Umbilical cord (tissue), 1 donor: ENCODE measurements at regions not wholly inside any gene's neighbourhood (a gene's known extent, or its start where the extent isn't known, plus 50 kb on each side); places are given as distances from the start of the nearest gene placed in this dataset.
A peak's percentile ranks its signal among the peaks of the same experiment; 100 is the strongest.
"Not testable (repeated sequence)": the region's sequence is repeated elsewhere in the genome, so short reads cannot be mapped to it uniquely, and the experiment has no call there.

Experiments
- DNase-seq: peaks from one replicate; pipeline ENCODE4 v3.0.0-alpha.2; 2015; ENCODE audit warnings: low spot score

GRCh38 chr1:148432318-148432717 is 50.8 kb downstream of the PPIAL4G start:
- DNase-seq = not testable (repeated sequence)

GRCh38 chr1:148429856-148430255 is 53.2 kb downstream of the PPIAL4G start:
- DNase-seq = not testable (repeated sequence)

GRCh38 chr1:148426940-148427611 is 56.0 kb downstream of the PPIAL4G start:
- DNase-seq = not testable (repeated sequence)

GRCh38 chr1:148426385-148426784 is 56.7 kb downstream of the PPIAL4G start:
- DNase-seq = not testable (repeated sequence)

- peak; percentile 33 for DNase-seq
Observed at GRCh38 chr1:148424143-148425003, 58.7 kb downstream of the PPIAL4G start.

- not testable (repeated sequence) for DNase-seq
Observed at GRCh38 chr1:148422921-148423320, 60.2 kb downstream of the PPIAL4G start.

- peak; percentile 60 for DNase-seq
Observed at GRCh38 chr1:148417241-148417640, 65.9 kb downstream of the PPIAL4G start.

- DNase-seq = not testable (repeated sequence)
Observed at GRCh38 chr1:148413385-148413784, 69.7 kb downstream of the PPIAL4G start.

- not testable (repeated sequence) for DNase-seq
Observed at GRCh38 chr1:148404786-148405568, 78.1 kb downstream of the PPIAL4G start.

- DNase-seq = not testable (repeated sequence)
Observed at GRCh38 chr1:148403925-148404324, 79.2 kb downstream of the PPIAL4G start.

- DNase-seq = not testable (repeated sequence)
Observed at GRCh38 chr1:148403085-148403456, 80.0 kb downstream of the PPIAL4G start.

- peak; percentile 80 for DNase-seq
Observed at GRCh38 chr1:148402152-148403084, 80.7 kb downstream of the PPIAL4G start.

- not testable (repeated sequence) for DNase-seq
Observed at GRCh38 chr1:148397516-148397915, 85.6 kb downstream of the PPIAL4G start.

GRCh38 chr1:148392505-148392904 is 90.6 kb downstream of the PPIAL4G start:
- DNase-seq = not testable (repeated sequence)

- not testable (repeated sequence) for DNase-seq
Observed at GRCh38 chr1:148391323-148391722, 91.8 kb downstream of the PPIAL4G start.

GRCh38 chr1:148389027-148389339 is 94.1 kb downstream of the PPIAL4G start:
- no peak for DNase-seq

- DNase-seq = peak; percentile 96
Observed at GRCh38 chr1:148388260-148389026, 94.7 kb downstream of the PPIAL4G start.

GRCh38 chr1:148387949-148388259 is 95.2 kb downstream of the PPIAL4G start:
- DNase-seq = not testable (repeated sequence)

GRCh38 chr1:148387122-148387948 is 95.8 kb downstream of the PPIAL4G start:
- DNase-seq = not testable (repeated sequence)
